NCI-H446 treated with DMSO at 0.1 percent for 48 hours (cell line): ENCODE measurements at regions not wholly inside any gene's neighbourhood (a gene's known extent, or its start where the extent isn't known, plus 50 kb on each side); places are given as distances from the start of the nearest gene placed in this dataset.
"Not testable (repeated sequence)": the region's sequence is repeated elsewhere in the genome, so short reads cannot be mapped to it uniquely, and the experiment has no call there.

Experiments
- DNase-seq: peaks from one replicate; lab custom pipeline; 2025; lab: John Stamatoyannopoulos, UW

DNA sequence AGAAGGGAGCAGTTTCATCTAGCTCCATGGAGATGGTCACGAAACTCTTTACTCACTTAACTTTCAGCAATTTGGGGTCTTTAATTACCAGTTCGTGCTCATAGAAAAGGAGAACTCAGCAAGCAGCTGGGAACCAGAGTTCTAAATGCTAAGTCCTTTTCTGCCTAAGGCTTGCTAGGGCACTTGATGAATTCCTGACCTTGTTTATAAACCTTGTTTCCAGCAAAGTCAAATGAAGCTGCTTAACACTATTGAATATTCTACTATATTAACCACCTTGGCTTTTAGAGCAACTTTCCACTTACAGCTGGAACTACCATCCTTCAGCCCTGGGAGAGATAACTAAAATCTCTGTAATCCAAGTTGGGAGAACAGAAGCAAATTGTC is 79.5 kb upstream of the TSC22D2 start:
- DNase-seq = no peak

DNA sequence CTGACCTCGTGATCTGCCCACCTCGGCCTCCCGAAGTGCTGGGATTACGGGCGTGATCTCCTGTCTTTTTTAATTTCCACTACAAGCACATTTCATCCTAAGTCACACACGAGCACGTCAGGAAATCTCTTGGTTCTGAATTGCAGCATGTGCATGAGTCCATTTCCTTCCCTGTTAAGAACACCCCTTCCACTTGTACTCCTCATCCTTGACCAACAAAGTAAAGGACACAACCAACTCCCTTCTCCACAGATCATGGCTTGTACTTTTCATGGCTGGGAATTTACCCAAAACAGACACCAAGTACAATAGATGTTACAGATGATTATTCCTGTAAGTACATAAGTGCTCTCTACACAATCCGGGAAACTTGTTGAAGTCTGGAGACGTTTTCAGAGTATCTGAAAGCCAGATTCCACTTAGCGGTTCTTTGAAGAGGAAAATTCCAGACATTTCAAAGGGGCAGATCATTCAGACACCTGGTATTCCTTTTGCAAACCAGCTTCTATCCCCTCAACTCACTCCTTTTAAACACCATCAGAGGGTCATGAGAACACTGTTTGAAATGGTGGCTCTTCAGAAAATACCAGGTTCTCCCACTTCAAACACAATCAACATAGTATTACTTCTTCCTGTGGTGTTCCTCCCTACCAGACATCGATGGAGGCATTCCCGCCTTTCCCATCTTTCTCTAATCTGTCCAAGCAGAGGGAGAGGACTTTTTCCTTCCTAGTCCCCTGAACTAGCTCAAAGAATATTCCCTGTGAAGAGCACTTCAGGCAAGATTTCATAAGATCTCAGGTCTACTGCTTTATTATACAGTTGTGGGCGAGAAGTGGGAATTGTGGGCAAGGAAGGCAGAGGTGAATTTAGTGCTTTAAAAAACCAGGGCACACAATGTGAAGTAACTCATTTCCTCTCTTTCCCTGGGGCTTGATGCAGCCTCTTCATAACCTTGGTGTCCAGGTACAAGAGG is 80.1 kb upstream of the TSC22D2 start:
- no peak for DNase-seq

- no peak for DNase-seq
Observed at GRCh38 chr3:150324788-150325187, 83.3 kb upstream of the TSC22D2 start.

- DNase-seq = no peak
Observed at GRCh38 chr3:150324245-150324644, 83.9 kb upstream of the TSC22D2 start.

DNA sequence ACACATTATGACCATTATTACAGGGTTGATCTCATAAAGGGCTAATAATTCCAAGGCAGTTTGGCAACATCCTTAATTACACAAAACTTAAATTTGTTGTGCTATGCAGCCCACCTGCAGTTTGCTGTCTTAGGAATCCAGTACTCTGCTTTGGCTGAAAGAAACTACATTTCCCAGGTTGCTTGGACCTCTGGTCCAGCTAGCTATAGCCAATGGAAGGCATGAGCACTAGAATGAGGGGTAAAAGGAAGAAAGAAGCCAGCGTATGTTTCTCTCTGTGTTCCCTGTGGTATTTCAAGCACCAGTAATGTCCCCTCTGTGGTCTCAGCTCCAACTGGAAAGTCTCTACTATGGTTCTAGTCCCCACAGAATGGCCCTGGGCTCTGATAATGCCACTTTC is 84.3 kb upstream of the TSC22D2 start:
- DNase-seq = no peak

DNA sequence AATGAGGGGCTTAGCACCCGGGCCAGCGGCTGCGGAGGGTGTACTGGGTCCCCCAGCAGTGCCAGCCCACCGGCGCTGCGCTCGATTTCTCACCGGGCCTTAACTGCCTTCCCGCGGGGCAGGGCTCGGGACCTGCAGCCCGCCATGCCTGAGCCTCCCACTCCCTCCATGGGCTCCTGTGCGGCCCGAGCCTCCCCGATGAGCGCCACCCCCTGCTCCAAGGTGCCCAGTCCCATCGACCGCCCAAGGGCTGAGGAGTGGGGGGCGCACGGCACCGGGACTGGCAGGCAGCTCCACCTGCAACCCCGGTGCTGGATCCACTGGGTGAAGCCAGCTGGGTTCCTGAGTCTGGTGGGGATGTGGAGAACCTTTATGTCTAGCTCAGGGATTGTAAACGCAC is 85.0 kb upstream of the TSC22D2 start:
- not testable (repeated sequence) for DNase-seq

DNA sequence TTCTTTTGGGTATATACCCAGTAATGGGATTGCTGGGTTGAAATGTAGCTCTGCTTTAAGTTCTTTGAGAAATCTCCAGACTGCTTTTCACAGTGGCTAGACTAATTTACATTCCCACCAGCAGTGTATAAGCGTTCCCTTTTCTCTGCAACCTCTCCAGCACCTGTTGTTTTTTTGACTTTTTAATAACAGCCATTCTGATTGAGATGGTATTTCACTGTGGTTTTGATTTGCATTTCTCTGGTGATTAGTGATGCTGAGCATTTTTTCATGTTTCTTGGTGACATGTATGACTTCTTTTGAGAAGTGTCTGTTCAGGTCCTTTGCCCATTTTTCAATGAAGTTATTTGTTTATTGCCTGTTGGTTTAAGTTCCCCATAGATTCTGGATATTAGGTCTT is 87.1 kb upstream of the TSC22D2 start:
- not testable (repeated sequence) for DNase-seq

GRCh38 chr3:150319900-150320299 is 88.2 kb upstream of the TSC22D2 start:
- DNase-seq = no peak

GRCh38 chr3:150317469-150317868 is 90.6 kb upstream of the TSC22D2 start:
- DNase-seq = no peak

- no peak for DNase-seq
Observed at GRCh38 chr3:150315721-150316120, 92.4 kb upstream of the TSC22D2 start.

- DNase-seq = no peak
Observed at GRCh38 chr3:150314248-150315004, 93.7 kb upstream of the TSC22D2 start.

DNA sequence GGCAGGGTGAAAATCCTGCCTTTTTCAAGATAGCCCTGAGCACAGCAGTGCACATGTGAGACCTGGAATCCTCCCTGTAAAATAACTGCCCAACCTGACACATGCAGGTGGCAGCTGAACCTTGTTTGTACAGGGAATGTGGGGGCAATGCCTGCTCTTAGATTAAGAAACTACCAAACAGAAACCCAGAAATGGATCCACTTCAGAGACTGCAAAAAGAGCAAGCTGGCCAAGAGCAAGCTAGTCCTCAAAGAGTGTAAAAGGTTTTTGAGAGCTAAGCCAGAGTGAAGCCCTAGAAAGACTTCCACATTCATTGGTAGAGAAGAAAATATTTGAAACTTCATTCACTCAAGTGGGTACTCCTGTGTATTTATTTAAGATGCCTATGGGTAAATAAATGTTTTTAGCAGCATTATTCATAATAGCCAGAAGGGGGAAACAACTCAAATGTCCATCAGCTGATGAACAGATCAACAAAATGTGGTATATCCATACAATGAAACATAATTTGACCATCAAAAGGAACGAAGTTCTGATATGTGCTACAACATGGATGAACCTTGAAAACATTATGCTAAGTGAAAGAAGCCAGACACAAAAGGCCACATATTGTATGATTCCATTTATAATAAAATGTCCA is 96.0 kb upstream of the TSC22D2 start:
- DNase-seq = no peak

GRCh38 chr3:150311156-150311555 is 96.9 kb upstream of the TSC22D2 start:
- DNase-seq = no peak

DNA sequence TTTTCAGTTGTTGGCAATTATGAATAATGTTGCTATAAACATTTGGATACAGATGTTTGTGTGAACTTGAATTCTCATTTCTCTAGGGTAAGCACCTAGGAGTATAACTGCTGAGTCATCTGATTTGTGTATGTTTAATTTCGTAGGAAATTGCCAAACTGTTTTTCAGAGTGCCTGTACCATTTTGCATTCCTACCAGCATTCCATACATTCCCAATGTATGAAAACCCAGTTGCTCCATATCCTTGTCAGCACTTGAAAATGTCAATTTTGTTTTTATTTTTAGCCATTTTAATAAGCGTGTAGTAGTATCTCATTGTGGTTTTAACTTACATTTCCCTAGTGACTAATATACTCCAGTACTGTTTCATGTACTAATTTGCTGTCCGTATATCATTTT is 98.5 kb upstream of the TSC22D2 start:
- no peak for DNase-seq

DNA sequence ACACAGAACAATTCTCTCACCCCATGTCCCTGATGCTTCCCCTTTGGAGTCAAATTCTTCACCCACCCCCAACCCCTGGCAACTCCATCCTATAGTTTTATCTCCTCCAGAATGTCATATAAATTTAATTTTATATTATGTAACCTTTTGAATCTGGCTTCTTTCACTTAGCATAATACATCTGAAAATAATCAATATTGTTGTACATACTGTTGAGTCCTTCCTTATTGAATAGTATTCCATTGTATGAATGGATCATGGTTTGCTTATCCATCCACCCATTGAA is 98.9 kb upstream of the TSC22D2 start:
- no peak for DNase-seq

GRCh38 chr3:150308481-150309256 is 99.4 kb upstream of the TSC22D2 start:
- no peak for DNase-seq

GRCh38 chr3:150308037-150308319 is 100.1 kb upstream of the TSC22D2 start:
- DNase-seq = no peak

GRCh38 chr3:150307311-150308036 is 100.6 kb upstream of the TSC22D2 start:
- DNase-seq = no peak

DNA sequence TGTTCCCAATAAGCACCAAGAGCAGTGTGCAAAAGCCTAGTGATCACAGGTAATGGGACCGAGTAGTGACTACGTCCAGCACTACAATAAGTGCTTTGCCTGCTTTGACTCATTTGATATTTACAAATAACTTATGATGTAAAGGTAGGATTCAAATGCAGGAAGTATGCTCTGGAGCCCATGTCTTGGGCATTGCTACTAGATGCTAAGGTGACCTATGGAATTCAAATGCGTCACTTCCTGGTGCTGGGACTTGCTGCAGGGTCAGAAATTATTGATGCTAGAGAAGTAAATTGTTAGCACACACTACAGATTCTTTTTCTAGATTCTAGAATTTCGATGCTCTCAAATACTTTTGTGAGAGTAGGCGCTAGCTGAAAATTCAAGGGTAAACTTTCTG is 101.2 kb upstream of the TSC22D2 start:
- no peak for DNase-seq

DNA sequence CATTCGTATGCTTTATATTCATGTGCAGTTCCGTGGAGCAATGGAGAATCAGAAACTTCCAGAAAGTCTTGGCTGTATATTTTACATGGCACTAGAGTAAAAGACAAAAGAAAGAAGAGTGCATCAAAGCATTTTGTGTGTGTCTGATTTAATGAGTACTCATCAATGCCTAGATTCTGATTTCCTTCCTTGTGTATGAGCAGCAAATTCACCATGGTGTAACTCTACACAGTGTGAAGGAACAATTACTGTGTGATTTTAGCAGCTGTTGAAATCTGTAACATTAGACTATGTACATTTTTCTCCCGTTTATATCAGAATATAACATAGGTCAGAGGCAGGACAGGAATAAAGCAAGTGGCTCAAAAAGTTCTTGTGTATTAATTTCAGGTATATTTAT is 102.0 kb upstream of the TSC22D2 start:
- DNase-seq = no peak

- DNase-seq = no peak
Observed at GRCh38 chr3:150303768-150304167, 104.3 kb upstream of the TSC22D2 start.

GRCh38 chr3:150302246-150302645 is 105.9 kb upstream of the TSC22D2 start:
- DNase-seq = no peak
